SK-N-SH treated with all-trans-retinoic acid at 6 μM for 48 hours (cell line): ENCODE measurements at regions not wholly inside any gene's neighbourhood (a gene's known extent, or its start where the extent isn't known, plus 50 kb on each side); places are given as distances from the start of the nearest gene placed in this dataset.

ENCODE experiments used
- ARNTL ChIP-seq: fragments of 450-650 bp; formaldehyde crosslinking; IDR thresholded peaks from 2 replicates; pipeline ENCODE4 v1.5.0; 2020; ENCODE audit warnings: low read depth, mild to moderate bottlenecking, moderate library complexity, borderline replicate concordance
- ESRRG ChIP-seq: fragments of 250-450 bp; sonication (Bioruptor Pico); IDR thresholded peaks from 2 replicates; pipeline ENCODE4 v1.6.1; 2021; ENCODE audit warnings: mild to moderate bottlenecking
- OSR1 ChIP-seq: fragments of 250-450 bp; sonication (Bioruptor Pico); IDR thresholded peaks from 2 replicates; pipeline ENCODE4 v1.8.0; 2022; ENCODE audit warnings: moderate library complexity, mild to moderate bottlenecking, inconsistent platforms
- POU6F1 ChIP-seq: fragments of 250-450 bp; sonication (Bioruptor Pico); IDR thresholded peaks from 2 replicates; pipeline ENCODE4 v1.8.0; 2021; ENCODE audit warnings: low read depth, mild to moderate bottlenecking, moderate library complexity, borderline replicate concordance
- RARB ChIP-seq: fragments of 250-450 bp; sonication (Bioruptor Pico); IDR thresholded peaks from 2 replicates; pipeline ENCODE4 v1.8.0; 2021; ENCODE audit warnings: mild to moderate bottlenecking, moderate library complexity
- ZC3H10 ChIP-seq: fragments of 250-450 bp; sonication (Bioruptor Pico); IDR thresholded peaks from 2 replicates; pipeline ENCODE4 v1.5.1; 2021; ENCODE audit warnings: mild to moderate bottlenecking, moderate library complexity
- ZNF70 ChIP-seq: fragments of 450-650 bp; formaldehyde crosslinking; IDR thresholded peaks from 2 replicates; pipeline ENCODE4 v1.5.0; 2020; ENCODE audit warnings: mild to moderate bottlenecking, moderate library complexity
- ZNF8 ChIP-seq: fragments of 450-650 bp; formaldehyde crosslinking; IDR thresholded peaks from 2 replicates; pipeline ENCODE4 v1.5.0; 2020; ENCODE audit warnings: mild to moderate bottlenecking, moderate library complexity
- TF ChIP-seq, protein P1 (sequence below): fragments of 250-450 bp; sonication (Bioruptor Pico); IDR thresholded peaks from 2 replicates; pipeline ENCODE4 v1.5.0; 2020; ENCODE audit warnings: mild to moderate bottlenecking, moderate library complexity
- TF ChIP-seq, protein P2 (sequence below): fragments of 250-450 bp; sonication (Bioruptor Pico); IDR thresholded peaks from 2 replicates; pipeline ENCODE4 v1.8.0; 2020; ENCODE audit warnings: mild to moderate bottlenecking, moderate library complexity, borderline replicate concordance

DNA sequence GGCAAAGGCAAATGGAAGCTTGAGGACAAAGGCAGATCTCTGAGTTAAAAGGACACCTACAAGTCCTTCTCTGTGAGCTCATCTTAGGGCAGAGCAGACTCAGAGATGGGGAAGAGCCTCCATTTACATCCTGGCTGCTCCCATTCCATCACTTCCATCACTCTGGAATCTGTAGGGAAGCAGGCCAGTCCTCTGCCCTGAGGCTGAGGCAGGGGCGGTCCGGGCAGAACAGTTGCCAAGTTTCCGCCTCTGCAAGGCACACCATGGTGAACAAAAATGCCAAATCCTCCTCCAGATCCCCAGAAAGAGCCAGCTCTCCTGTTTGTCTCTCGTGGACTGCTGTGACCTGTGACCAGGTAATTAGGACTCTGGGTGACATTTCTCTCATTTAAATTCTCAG is 209.6 kb upstream of the SSTR4 start:
- TF ChIP-seq ZNF70 (CRISPR knock-in tag), result no peak
- no peak for TF ChIP-seq POU6F1
- TF ChIP-seq, protein P1, sequence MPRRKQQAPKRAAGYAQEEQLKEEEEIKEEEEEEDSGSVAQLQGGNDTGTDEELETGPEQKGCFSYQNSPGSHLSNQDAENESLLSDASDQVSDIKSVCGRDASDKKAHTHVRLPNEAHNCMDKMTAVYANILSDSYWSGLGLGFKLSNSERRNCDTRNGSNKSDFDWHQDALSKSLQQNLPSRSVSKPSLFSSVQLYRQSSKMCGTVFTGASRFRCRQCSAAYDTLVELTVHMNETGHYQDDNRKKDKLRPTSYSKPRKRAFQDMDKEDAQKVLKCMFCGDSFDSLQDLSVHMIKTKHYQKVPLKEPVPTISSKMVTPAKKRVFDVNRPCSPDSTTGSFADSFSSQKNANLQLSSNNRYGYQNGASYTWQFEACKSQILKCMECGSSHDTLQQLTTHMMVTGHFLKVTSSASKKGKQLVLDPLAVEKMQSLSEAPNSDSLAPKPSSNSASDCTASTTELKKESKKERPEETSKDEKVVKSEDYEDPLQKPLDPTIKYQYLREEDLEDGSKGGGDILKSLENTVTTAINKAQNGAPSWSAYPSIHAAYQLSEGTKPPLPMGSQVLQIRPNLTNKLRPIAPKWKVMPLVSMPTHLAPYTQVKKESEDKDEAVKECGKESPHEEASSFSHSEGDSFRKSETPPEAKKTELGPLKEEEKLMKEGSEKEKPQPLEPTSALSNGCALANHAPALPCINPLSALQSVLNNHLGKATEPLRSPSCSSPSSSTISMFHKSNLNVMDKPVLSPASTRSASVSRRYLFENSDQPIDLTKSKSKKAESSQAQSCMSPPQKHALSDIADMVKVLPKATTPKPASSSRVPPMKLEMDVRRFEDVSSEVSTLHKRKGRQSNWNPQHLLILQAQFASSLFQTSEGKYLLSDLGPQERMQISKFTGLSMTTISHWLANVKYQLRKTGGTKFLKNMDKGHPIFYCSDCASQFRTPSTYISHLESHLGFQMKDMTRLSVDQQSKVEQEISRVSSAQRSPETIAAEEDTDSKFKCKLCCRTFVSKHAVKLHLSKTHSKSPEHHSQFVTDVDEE (CRISPR knock-in tag), result no peak
- TF ChIP-seq ZC3H10, result no peak
- TF ChIP-seq, protein P2, sequence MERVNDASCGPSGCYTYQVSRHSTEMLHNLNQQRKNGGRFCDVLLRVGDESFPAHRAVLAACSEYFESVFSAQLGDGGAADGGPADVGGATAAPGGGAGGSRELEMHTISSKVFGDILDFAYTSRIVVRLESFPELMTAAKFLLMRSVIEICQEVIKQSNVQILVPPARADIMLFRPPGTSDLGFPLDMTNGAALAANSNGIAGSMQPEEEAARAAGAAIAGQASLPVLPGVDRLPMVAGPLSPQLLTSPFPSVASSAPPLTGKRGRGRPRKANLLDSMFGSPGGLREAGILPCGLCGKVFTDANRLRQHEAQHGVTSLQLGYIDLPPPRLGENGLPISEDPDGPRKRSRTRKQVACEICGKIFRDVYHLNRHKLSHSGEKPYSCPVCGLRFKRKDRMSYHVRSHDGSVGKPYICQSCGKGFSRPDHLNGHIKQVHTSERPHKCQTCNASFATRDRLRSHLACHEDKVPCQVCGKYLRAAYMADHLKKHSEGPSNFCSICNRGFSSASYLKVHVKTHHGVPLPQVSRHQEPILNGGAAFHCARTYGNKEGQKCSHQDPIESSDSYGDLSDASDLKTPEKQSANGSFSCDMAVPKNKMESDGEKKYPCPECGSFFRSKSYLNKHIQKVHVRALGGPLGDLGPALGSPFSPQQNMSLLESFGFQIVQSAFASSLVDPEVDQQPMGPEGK (CRISPR knock-in tag), result no peak
- TF ChIP-seq RARB (CRISPR knock-in tag), result no peak
- no peak for TF ChIP-seq OSR1 (CRISPR knock-in tag)
- no peak for TF ChIP-seq ARNTL (CRISPR knock-in tag)
- TF ChIP-seq ESRRG, result no peak
- no peak for TF ChIP-seq ZNF8 (CRISPR knock-in tag)
